ENCODE measurements at regions not wholly inside any gene's neighbourhood (a gene's known extent, or its start where the extent isn't known, plus 50 kb on each side); places are given as distances from the start of the nearest gene placed in this dataset.

- Histone ChIP-seq H3K27ac (no peak overlapping the region), H3K4me3 (no peak overlapping the region), H3K9me3 (no peaks in the 10 kb centered on the region), H3K27me3 (no peaks in the 10 kb centered on the region), H3K4me1 (peaks cover 0 to 16% (median 3%) of the 10 kb centered on the region in 4 donors), H3K36me3 (no peaks in the 10 kb centered on the region)
- no peak for DNase-seq
- TF ChIP-seq CTCF (IDR thresholded peaks at IDR 0.05), result no peak
- intact Hi-C loops (cut with DNase I; ENCODE audit: low total_unique reads), result no loop called here
These were observed 115.1 kb upstream of the TCF21 start for GRCh38 chr6:133773776-133774175.

- no peaks in the 10 kb centered on the region for H3K27me3 ChIP-seq
- H3K27ac ChIP-seq, result no peak overlapping the region
- TF ChIP-seq CTCF (IDR thresholded peaks at IDR 0.05), result no peak
- intact Hi-C loops (cut with DNase I; ENCODE audit: low total_unique reads), result no loop called here
- H3K36me3 ChIP-seq, result no peaks in the 10 kb centered on the region
- H3K9me3 ChIP-seq, result no peaks in the 10 kb centered on the region
- no peak overlapping the region for H3K4me3 ChIP-seq
- H3K4me1 ChIP-seq, result peaks cover 0 to 20% (median 4%) of the 10 kb centered on the region in 4 donors
- DNase-seq, result no peak
These were observed 114.6 kb upstream of the TCF21 start for GRCh38 chr6:133774356-133774755.

GRCh38 chr6:133778414-133779130 is 110.3 kb upstream of the TCF21 start:
- Histone ChIP-seq H3K9me3 (no peaks in the 10 kb centered on the region), H3K27ac (peak overlapping the region; percentile 61 to 75), H3K27me3 (no peaks in the 10 kb centered on the region), H3K4me3 (no peak overlapping the region), H3K36me3 (no peaks in the 10 kb centered on the region), H3K4me1 (peaks cover 0 to 37% (median 4%) of the 10 kb centered on the region in 4 donors)
- intact Hi-C loops (cut with DNase I; ENCODE audit: low total_unique reads), result no loop called here
- no peak for TF ChIP-seq CTCF (IDR thresholded peaks at IDR 0.05)
- no peak for DNase-seq

GRCh38 chr6:133779916-133780695 is 108.8 kb upstream of the TCF21 start:
- H3K36me3 ChIP-seq, result no peaks in the 10 kb centered on the region
- H3K9me3 ChIP-seq, result no peaks in the 10 kb centered on the region
- no peak for TF ChIP-seq CTCF (IDR thresholded peaks at IDR 0.05)

GRCh38 chr6:133786016-133786415 is 102.9 kb upstream of the TCF21 start:
- H3K27me3 ChIP-seq, result no peaks in the 10 kb centered on the region
- no peak for DNase-seq
- no peaks in the 10 kb centered on the region for H3K36me3 ChIP-seq
- no peaks in the 10 kb centered on the region for H3K9me3 ChIP-seq
- H3K4me1 ChIP-seq, result peaks cover 0 to 11% (median 0%) of the 10 kb centered on the region in 4 donors
- intact Hi-C loops (cut with DNase I; ENCODE audit: low total_unique reads), result no loop called here
- H3K4me3 ChIP-seq, result no peak overlapping the region
- no peak for TF ChIP-seq CTCF (IDR thresholded peaks at IDR 0.05)
- no peak overlapping the region for H3K27ac ChIP-seq

More at GRCh38 chr6:133779916-133780695, 108.8 kb upstream of the TCF21 start:
- peaks cover 0 to 37% (median 4%) of the 10 kb centered on the region in 4 donors for H3K4me1 ChIP-seq
- no peak overlapping the region for H3K4me3 ChIP-seq
- no peaks in the 10 kb centered on the region for H3K27me3 ChIP-seq
- no peak for DNase-seq
- peak overlapping the region; percentile 38 to 45 for H3K27ac ChIP-seq
- intact Hi-C loops (cut with DNase I; ENCODE audit: low total_unique reads), result no loop called here

All from tibial artery (tissue), 4 donors.